ENCODE measurements at regions not wholly inside any gene's neighbourhood (a gene's known extent, or its start where the extent isn't known, plus 50 kb on each side); places are given as distances from the start of the nearest gene placed in this dataset.
"Not testable (repeated sequence)": the region's sequence is repeated elsewhere in the genome, so short reads cannot be mapped to it uniquely, and the experiment has no call there.

DNA sequence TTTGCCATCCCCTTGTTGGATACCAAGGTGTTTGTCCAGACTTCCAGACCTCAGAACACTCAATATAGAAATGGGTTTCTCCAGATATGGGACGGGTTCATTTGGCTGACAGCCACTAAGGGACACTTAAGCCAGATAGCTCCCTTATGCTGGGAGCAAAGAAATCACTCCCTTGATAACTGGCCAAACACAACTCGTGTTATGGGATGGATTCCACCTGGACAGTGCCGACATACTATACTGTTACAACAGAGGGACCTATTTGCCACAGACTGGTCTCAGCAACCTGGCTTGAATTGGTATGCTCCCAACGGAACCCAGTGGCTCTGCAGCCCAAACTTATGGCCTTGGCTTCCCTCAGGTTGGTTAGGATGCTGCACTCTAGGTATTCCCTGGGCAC lies 114.0 kb upstream of the PLCL2 start:
- H3K4me1 ChIP-seq (ENCODE audit: insufficient read depth), result peaks cover 13% of the 10 kb centered on the region; the same call in 1 of the 2 replicates
- ATAC-seq, result no peak
- H3K9me2 ChIP-seq (ENCODE audit: insufficient read depth), result peaks cover 3% of the 10 kb centered on the region; the same call in 1 of the 2 replicates
- TF ChIP-seq, protein P1, sequence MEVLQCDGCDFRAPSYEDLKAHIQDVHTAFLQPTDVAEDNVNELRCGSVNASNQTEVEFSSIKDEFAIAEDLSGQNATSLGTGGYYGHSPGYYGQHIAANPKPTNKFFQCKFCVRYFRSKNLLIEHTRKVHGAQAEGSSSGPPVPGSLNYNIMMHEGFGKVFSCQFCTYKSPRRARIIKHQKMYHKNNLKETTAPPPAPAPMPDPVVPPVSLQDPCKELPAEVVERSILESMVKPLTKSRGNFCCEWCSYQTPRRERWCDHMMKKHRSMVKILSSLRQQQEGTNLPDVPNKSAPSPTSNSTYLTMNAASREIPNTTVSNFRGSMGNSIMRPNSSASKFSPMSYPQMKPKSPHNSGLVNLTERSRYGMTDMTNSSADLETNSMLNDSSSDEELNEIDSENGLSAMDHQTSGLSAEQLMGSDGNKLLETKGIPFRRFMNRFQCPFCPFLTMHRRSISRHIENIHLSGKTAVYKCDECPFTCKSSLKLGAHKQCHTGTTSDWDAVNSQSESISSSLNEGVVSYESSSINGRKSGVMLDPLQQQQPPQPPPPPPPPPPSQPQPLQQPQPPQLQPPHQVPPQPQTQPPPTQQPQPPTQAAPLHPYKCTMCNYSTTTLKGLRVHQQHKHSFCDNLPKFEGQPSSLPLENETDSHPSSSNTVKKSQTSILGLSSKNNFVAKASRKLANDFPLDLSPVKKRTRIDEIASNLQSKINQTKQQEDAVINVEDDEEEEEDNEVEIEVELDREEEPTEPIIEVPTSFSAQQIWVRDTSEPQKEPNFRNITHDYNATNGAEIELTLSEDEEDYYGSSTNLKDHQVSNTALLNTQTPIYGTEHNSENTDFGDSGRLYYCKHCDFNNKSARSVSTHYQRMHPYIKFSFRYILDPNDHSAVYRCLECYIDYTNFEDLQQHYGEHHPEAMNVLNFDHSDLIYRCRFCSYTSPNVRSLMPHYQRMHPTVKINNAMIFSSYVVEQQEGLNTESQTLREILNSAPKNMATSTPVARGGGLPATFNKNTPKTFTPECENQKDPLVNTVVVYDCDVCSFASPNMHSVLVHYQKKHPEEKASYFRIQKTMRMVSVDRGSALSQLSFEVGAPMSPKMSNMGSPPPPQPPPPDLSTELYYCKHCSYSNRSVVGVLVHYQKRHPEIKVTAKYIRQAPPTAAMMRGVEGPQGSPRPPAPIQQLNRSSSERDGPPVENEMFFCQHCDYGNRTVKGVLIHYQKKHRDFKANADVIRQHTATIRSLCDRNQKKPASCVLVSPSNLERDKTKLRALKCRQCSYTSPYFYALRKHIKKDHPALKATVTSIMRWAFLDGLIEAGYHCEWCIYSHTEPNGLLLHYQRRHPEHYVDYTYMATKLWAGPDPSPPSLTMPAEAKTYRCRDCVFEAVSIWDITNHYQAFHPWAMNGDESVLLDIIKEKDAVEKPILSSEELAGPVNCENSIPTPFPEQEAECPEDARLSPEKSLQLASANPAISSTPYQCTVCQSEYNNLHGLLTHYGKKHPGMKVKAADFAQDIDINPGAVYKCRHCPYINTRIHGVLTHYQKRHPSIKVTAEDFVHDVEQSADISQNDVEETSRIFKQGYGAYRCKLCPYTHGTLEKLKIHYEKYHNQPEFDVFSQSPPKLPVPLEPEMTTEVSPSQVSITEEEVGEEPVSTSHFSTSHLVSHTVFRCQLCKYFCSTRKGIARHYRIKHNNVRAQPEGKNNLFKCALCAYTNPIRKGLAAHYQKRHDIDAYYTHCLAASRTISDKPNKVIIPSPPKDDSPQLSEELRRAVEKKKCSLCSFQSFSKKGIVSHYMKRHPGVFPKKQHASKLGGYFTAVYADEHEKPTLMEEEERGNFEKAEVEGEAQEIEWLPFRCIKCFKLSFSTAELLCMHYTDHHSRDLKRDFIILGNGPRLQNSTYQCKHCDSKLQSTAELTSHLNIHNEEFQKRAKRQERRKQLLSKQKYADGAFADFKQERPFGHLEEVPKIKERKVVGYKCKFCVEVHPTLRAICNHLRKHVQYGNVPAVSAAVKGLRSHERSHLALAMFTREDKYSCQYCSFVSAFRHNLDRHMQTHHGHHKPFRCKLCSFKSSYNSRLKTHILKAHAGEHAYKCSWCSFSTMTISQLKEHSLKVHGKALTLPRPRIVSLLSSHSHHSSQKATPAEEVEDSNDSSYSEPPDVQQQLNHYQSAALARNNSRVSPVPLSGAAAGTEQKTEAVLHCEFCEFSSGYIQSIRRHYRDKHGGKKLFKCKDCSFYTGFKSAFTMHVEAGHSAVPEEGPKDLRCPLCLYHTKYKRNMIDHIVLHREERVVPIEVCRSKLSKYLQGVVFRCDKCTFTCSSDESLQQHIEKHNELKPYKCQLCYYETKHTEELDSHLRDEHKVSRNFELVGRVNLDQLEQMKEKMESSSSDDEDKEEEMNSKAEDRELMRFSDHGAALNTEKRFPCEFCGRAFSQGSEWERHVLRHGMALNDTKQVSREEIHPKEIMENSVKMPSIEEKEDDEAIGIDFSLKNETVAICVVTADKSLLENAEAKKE (CRISPR knock-in tag; IDR thresholded peaks at IDR 0.05), result no peak
- TF ChIP-seq EZH2phosphoT487 (IDR thresholded peaks at IDR 0.05; ENCODE audit: unreplicated experiment), result no peak
- TF ChIP-seq STAT1 (IDR thresholded peaks at IDR 0.05; ENCODE audit: unreplicated experiment), result no peak
- no peak for TF ChIP-seq CREB1 (CRISPR knock-in tag; IDR thresholded peaks at IDR 0.05; ENCODE audit: low read depth)
- no peak for TF ChIP-seq NANOG (IDR thresholded peaks at IDR 0.05; ENCODE audit: borderline replicate concordance)
- TF ChIP-seq, protein P2, sequence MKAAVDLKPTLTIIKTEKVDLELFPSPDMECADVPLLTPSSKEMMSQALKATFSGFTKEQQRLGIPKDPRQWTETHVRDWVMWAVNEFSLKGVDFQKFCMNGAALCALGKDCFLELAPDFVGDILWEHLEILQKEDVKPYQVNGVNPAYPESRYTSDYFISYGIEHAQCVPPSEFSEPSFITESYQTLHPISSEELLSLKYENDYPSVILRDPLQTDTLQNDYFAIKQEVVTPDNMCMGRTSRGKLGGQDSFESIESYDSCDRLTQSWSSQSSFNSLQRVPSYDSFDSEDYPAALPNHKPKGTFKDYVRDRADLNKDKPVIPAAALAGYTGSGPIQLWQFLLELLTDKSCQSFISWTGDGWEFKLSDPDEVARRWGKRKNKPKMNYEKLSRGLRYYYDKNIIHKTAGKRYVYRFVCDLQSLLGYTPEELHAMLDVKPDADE (IDR thresholded peaks at IDR 0.05), result no peak
- TF ChIP-seq POLR2AphosphoS5 (IDR thresholded peaks at IDR 0.05; ENCODE audit: low read depth), result no peak
- TF ChIP-seq ZNF331 (CRISPR knock-in tag; IDR thresholded peaks at IDR 0.05; ENCODE audit: low read depth), result no peak
- H3K27me3 ChIP-seq (ENCODE audit: insufficient read depth), result no peaks in the 10 kb centered on the region
- no peaks in the 10 kb centered on the region for H3K36me3 ChIP-seq (ENCODE audit: insufficient read depth)
- H2AFZ ChIP-seq, result no peak overlapping the region
- H3K4me1 Mint-ChIP-seq, result peaks cover 21% of the 10 kb centered on the region
- no peak overlapping the region for H3K4me2 ChIP-seq
- H3K4me3 Mint-ChIP-seq, result no peak overlapping the region
- no peak overlapping the region for H3K27ac Mint-ChIP-seq
- peaks cover 8% of the 10 kb centered on the region for H3K36me3 Mint-ChIP-seq (ENCODE audit: low read depth)
- no peak overlapping the region for H3K27ac ChIP-seq (ENCODE audit: low read depth)
- no peak overlapping the region for H3K4me3 ChIP-seq
- no peaks in the 10 kb centered on the region for H3F3A ChIP-seq (replicated peaks; ENCODE audit: low read depth)
- H3K9me3 Mint-ChIP-seq, result peaks cover 7% of the 10 kb centered on the region
- no peak for DNase-seq (ENCODE audit: low spot score)
- H3K27me3 Mint-ChIP-seq (ENCODE audit: insufficient read depth, low read depth, poor library complexity), result peaks cover 2% of the 10 kb centered on the region
- no peaks in the 10 kb centered on the region for H4K20me1 ChIP-seq (replicated peaks; ENCODE audit: insufficient read depth)
- no peaks in the 10 kb centered on the region for H3K79me2 ChIP-seq (replicated peaks; ENCODE audit: insufficient read depth)

DNA sequence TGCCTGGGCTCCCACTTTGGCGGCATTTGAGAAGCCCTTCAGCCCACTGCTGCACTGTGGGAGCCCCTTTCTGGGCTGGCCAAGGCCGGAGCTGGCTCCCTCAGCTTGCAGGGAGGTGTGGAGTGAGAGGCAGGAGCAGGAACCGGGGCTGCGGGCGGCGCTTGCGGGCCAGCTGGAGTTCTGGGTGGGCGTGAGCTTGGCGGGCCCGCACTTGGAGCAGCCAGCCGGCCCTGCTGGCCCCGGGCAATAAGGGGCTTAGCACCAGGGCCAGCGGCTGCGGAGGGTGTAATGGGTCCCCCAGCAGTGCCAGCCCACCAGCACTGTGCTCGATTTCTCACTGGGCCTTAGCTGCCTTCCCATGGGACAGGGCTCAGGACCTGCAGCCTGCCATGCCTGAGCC lies 111.2 kb upstream of the PLCL2 start:
- not testable (repeated sequence) for H3K4me3 Mint-ChIP-seq; H3K4me2 ChIP-seq; H3K27ac Mint-ChIP-seq; H3K27me3 ChIP-seq (ENCODE audit: insufficient read depth); H3K79me2 ChIP-seq (replicated peaks; ENCODE audit: insufficient read depth); H3K36me3 Mint-ChIP-seq (ENCODE audit: low read depth); H3K27me3 Mint-ChIP-seq (ENCODE audit: insufficient read depth, low read depth, poor library complexity); H2AFZ ChIP-seq; H3K4me3 ChIP-seq; H3F3A ChIP-seq (replicated peaks; ENCODE audit: low read depth); H3K36me3 ChIP-seq (ENCODE audit: insufficient read depth); H4K20me1 ChIP-seq (replicated peaks; ENCODE audit: insufficient read depth); H3K27ac ChIP-seq (ENCODE audit: low read depth); H3K9me2 ChIP-seq (ENCODE audit: insufficient read depth); DNase-seq (ENCODE audit: low spot score); H3K9me3 Mint-ChIP-seq; ATAC-seq
- H3K4me1 ChIP-seq (ENCODE audit: insufficient read depth), result peaks cover 12% of the 10 kb centered on the region; the same call in 1 of the 2 replicates
- peaks cover 11% of the 10 kb centered on the region for H3K4me1 Mint-ChIP-seq

DNA sequence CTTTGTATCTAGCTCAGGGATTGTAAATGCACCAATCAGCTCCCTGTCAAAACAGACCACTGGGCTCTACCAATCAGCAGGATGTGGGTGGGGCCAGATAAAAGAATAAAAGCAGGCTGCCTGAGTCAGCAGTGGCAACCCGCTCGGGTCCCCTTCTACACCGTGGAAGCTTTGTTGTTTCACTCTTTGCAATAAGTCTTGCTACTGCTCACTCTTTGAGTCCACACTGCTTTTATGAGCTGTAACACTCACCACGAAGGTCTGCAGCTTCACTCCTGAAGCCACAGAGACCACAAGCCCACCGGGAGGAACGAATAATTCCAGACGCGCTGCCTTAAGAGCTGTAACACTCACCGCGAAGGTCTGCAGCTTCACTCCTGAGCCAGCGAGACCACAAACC lies 110.2 kb upstream of the PLCL2 start:
- not testable (repeated sequence) for H2AFZ ChIP-seq; H3K9me2 ChIP-seq (ENCODE audit: insufficient read depth); H3K36me3 ChIP-seq (ENCODE audit: insufficient read depth); H3K4me2 ChIP-seq; H3K27me3 Mint-ChIP-seq (ENCODE audit: insufficient read depth, low read depth, poor library complexity); H3F3A ChIP-seq (replicated peaks; ENCODE audit: low read depth); H3K27ac Mint-ChIP-seq; H3K9me3 Mint-ChIP-seq; H3K27ac ChIP-seq (ENCODE audit: low read depth); DNase-seq (ENCODE audit: low spot score); H4K20me1 ChIP-seq (replicated peaks; ENCODE audit: insufficient read depth); H3K4me3 ChIP-seq; H3K27me3 ChIP-seq (ENCODE audit: insufficient read depth); ATAC-seq; H3K4me3 Mint-ChIP-seq; H3K4me1 ChIP-seq (ENCODE audit: insufficient read depth); H3K79me2 ChIP-seq (replicated peaks; ENCODE audit: insufficient read depth); H3K4me1 Mint-ChIP-seq
- H3K36me3 Mint-ChIP-seq (ENCODE audit: low read depth), result peaks cover 14% of the 10 kb centered on the region

Data from GM23338 (cell line).